ENCODE measurements at regions not wholly inside any gene's neighbourhood (a gene's known extent, or its start where the extent isn't known, plus 50 kb on each side); places are given as distances from the start of the nearest gene placed in this dataset.

GRCh38 chr3:71858503-71859122, 73.7 kb upstream of the PROK2 start:
- TF ChIP-seq, protein P1, sequence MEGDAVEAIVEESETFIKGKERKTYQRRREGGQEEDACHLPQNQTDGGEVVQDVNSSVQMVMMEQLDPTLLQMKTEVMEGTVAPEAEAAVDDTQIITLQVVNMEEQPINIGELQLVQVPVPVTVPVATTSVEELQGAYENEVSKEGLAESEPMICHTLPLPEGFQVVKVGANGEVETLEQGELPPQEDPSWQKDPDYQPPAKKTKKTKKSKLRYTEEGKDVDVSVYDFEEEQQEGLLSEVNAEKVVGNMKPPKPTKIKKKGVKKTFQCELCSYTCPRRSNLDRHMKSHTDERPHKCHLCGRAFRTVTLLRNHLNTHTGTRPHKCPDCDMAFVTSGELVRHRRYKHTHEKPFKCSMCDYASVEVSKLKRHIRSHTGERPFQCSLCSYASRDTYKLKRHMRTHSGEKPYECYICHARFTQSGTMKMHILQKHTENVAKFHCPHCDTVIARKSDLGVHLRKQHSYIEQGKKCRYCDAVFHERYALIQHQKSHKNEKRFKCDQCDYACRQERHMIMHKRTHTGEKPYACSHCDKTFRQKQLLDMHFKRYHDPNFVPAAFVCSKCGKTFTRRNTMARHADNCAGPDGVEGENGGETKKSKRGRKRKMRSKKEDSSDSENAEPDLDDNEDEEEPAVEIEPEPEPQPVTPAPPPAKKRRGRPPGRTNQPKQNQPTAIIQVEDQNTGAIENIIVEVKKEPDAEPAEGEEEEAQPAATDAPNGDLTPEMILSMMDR (IDR thresholded peaks at IDR 0.05), result no peak
- TF ChIP-seq EZH2phosphoT487 (IDR thresholded peaks at IDR 0.05), result no peak
